Activated T-cell treated with anti-CD3 and anti-CD28 coated beads, Interleukin-2, amount 50 U/mL, for 1 hour (primary cell): ENCODE measurements at regions not wholly inside any gene's neighbourhood (a gene's known extent, or its start where the extent isn't known, plus 50 kb on each side); places are given as distances from the start of the nearest gene placed in this dataset.
"Not testable (repeated sequence)": the region's sequence is repeated elsewhere in the genome, so short reads cannot be mapped to it uniquely, and the experiment has no call there.

Experiments used
- DNase-seq: peaks from one replicate; pipeline ENCODE4 v3.0.0-alpha.2; 2020

DNA sequence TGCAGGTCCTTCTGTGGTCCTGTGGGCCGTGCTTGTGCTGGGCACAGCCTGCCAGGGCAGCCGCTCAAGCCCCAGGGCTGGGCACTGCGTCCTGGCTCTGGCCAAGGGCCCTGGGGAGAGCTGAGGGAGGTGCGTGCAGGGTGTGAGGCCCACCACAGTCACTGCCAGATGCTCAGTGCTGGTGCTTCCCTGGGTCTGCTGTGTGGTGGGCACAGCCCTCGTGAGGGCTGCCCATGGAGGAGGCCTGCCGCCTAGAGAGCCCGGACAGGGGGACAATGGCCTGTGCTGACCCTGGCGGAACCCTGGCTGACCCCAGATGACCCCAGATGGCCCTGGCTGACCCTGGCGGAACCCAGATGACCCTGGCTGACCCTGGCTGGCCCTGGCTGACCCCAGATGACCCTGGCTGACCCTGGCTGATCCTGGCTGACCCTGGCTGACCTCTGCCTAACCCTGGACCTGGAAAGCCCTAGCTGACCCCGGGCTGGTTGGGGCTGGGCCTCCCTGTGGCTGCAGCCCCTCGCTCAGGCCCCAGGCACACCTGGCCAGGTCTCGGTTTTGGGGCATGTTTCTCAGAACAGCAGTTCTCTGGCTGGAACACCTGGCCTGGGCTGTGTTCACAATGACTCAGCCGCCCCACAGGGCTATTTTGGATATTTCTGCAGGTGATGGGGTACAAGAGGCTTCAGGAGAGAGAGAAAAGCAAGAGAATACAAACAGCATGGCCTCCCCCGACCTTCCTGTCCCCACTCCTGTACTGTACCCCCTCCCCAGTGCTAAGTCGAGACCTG lies 55.4 kb downstream of the TMEM121 start:
- DNase-seq, result no peak

DNA sequence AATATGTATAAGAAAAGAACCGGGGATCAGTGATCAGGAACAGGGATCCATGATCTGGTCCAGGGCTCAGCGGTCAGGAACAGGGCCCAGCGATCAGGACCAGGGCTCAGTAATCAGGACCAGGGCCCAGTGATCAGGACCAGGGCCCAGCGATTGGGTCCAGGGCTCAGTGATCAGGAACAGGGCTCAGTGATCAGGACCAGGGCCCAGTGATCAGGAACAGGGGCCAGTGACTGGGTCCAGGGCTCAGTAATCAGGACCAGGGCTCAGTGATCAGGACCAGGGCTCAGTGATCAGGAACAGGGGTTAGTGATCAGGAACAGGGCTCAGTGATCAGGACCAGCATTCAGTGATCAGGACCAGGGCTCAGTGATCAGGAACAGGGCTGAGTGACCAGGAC lies 56.3 kb downstream of the TMEM121 start:
- DNase-seq, result no peak

DNA sequence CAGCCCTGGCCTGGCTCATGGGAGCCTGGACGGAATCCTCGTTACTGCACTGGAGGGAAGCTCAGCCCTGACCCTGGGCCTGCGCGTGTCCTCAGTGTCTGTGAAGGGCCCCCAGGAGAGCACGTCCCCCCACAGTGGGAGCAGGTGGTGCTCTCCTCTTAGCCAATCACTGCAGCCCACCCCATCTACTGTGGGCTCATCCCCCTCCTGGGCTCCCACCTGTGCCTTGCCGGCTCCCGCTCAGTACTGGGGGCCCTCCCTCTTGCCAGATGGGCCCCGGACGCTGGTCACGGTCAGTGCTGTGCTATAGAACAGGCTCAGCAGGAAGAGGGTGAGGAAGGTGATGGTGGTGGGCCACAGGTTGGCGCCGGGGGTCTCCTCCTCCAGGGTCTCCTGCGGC lies 57.5 kb downstream of the TMEM121 start:
- DNase-seq, result not testable (repeated sequence)

DNA sequence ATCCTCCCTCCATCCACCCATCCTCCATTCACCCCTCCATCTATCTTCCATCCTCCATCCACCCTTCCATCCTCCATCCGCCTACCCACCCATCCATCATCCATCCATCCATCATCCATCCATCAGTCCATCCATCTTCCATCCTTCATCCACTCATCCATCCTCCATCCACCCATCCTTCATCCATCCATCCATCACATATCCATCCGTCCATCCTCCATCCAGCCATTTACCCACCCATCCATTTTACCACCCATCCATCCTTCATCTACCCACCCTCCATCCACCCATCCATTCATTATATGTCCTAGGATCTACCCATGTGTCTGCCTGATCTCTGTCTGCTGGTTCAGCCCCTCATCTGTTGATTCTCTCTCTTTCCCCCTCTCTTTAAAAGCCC lies 58.9 kb downstream of the TMEM121 start:
- DNase-seq, result not testable (repeated sequence)

DNA sequence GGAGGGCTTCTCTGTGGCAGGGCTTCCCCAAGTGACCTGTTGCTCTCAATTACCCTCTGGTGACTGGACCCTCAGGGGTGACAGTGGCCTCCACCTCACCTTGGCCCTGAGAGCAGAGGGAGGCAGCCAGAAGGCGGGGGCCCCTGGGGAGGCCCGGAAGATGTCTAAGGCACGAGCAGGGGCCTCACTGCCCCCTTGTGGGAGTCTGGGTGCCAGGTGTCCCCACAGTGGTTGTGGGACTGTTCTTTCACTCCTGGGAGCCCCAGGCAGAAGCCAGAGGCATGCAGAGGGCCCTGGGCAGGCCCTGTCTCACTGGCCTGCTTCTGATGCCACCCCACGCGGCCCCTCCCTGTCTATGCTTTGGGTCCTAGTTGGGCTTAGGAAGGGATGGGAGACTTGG lies 59.3 kb downstream of the TMEM121 start:
- not testable (repeated sequence) for DNase-seq

DNA sequence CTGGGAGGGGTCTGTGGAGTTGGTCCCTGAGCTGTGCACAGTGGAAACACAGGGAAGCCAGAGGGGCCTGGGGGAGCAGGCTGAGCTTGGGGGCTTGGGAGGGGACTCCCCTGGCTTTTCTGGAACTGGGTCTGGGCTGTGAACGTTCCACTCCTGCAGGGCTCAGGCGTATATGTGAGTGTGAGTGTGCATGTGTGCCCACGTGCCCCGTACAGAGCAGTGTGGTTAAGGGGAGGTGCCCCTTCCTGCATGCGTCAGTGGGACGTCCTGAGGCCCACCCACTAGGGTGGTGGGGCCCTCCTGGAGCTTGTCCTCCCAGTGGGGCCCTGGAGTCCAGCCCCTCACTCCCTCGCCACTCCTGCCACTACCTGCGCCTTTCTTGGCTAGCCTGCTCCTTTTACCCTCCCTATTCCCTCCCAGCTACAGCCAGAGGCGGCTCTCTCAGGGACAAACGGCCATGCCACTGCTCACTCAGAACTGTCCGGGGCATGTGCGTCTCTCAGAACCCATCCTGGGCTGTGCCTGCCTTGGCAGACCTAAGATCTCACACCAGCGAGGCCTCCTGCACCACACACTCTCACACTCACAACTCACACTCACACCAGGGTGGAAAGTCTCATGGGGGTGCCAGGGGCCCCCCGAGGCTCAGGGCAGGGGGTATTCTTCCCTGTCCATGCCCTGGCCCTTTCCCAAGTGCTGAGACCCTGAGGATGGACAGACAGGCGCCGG lies 59.9 kb downstream of the TMEM121 start:
- DNase-seq, result not testable (repeated sequence)

DNA sequence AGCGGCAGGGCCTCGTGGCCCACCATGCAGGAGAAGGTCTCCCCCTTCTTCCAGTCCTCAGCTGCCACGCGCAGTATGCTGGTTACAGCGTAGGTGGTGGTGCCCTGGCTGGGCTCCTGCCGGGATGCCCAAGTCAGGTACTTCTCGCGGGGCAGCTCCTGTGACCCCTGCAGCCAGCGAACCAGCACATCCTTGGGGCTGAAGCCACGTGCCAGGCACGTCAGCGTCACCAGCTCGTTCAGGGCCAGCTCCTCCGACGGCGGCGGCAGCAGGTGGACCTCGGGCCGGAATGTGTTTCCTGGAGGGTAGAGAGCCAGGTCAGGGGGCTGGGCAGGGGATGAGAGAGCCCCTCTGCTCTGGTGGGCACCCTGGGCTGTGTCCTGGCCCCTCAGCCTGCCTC lies 60.7 kb downstream of the TMEM121 start:
- not testable (repeated sequence) for DNase-seq

DNA sequence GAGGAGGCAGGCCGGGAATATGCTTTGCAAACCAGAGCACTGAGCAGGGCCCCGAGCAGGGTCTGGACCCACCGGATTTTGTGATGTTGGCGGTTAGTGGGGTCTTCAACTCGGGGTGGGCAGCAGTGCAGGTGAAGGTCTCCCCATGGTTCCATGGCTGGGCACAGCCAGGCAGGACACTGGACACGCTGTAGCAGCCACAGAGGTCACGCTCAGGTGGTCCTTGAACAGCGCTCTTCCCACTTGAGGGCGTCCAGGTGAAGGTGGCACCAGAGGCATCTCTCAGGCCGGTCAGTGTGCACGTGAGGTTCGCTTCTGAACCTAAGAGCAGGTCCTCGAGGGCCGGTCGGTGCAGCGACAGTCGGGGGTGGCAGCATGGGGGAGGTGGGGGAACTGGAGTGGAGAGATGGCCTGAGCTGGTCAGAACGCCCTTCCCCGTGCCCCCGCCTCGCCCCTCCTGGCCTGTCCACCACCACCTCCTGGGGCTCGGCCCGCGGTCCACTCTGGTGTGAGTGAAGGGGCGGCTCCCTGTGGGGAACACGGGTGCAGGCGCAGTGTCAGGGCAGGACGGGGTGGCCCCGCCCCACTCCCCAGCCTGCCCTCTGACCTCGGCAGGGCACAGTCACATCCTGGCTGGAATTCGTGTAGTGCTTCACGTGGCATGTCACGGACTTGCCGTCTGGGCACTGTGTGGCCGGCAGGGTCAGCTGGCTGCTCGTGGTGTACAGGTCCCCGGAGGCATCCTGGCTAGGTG lies 61.3 kb downstream of the TMEM121 start:
- DNase-seq, result not testable (repeated sequence)

DNA sequence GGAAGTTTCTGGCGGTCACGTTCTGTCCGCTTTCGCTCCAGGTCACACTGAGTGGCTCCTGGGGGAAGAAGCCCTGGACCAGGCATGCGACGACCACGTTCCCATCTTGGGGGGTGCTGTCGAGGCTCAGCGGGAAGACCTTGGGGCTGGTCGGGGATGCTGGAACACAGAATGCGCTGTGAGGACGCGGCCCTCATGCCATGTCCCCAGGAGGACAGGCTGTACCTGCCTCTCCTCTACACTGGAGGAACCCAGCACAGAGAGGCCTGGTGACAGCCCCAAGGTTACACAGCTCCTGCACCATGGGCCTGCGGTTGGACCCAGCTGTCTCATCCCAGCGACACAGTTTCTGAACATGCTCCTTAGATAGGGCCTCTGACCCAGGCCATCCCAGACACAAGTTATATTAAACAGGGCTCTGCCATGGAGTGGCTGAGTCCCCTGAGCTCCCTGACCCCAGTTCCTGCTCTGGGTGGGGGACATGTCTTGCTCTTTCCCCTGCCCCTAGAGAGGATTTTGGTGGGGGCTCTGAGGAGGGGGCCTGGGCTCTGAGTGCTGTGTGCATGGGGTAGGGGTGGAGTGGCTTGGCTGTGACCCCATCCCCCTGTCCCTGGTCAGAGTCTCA lies 62.0 kb downstream of the TMEM121 start:
- no peak for DNase-seq

DNA sequence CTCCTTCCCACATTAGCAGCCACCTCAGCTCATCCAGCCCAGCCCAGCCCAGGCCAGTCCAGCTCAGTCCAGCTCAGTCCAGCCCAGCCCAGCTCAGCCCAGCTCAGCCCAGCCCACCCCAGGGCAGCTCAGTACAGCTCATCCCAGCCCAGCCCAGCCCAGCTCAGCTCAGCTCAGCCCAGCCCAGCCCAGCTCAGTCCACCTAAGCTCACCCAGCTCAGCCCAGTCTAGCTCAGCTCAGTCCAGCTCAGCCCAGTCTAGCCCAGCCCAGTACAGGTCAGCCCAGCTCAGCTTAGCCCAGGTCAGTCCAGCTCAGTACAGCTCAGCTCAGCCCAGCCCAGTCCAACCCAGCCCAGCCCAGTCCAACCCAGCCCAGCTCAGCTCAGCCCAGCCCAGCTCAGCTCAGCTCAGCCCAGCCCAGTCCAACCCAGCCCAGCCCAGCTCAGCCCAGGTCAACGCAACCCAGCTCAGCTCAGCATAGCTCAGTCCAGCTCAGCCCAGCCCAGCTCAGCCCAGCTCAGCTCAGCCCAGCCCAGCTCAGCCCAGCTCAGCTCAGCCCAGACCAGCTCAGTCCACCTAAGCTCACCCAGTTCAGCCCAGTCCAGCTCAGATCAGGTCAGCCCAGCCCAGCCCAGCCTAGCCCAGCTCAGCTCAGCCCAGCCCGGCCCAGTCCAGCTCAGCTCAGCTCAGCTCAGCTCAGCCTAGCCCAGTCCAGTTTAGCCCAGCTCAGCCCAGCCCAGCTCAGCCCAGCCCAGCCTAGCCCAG lies 63.0 kb downstream of the TMEM121 start:
- DNase-seq, result no peak

DNA sequence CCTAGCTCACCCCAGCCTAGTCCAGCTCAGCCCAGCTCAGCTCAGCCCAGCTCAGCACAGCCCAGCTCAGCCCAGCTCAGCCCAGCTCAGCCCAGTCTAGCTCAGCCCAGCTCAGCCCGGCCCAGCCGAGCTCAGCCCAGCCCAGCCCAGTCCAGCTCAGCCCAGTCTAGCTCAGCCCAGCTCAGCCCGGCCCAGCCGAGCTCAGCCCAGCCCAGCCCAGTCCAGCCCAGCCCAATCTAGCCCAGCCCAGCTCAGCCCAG lies 63.5 kb downstream of the TMEM121 start:
- DNase-seq, result not testable (repeated sequence)

DNA sequence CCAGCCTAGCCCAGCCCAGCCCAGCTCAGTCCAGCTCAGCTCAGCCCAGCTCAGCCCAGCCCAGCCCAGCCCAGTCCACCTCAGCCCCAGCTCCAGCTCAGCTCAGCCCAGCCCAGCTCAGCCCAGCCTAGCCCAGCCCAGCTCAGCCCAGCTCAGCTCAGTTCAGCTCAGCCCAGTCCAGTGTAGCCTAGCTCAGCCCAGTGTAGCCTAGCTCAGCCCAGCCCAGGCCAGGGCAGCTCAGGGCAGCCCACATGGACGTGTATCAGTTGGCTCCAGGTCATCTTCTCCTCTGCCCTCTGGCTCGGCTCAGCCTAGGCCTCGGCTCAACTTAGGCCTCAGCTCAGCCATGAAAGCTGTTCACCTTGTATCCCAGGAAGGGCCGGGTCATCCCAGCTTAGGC lies 64.7 kb downstream of the TMEM121 start:
- no peak for DNase-seq

DNA sequence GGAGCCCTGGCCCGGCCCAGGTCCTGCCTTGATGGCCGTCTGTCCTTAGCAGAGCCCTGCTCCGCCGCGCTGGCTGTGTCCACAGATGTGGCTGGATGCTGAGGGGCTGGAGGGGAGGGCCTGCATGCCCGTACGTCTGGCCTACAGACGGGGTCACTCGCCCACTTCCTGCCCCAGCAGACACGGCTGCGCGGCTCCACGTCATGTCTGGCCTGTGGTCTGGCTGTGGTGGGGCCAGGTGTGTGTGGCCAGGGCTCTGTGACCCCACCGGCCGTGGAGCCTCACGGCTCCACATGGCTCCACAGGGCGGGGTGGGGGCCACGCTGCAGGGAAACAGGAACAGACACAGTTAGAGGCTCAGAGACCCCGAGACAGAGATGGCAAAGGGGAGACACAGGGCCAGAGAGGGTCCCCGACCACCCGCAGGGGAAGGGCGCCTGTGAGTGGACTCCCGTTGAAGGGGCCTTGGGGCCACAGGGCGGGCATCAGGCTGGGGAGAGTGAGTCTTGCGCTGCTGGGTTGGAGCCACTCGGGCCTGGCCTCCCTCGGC lies 65.5 kb downstream of the TMEM121 start:
- not testable (repeated sequence) for DNase-seq

DNA sequence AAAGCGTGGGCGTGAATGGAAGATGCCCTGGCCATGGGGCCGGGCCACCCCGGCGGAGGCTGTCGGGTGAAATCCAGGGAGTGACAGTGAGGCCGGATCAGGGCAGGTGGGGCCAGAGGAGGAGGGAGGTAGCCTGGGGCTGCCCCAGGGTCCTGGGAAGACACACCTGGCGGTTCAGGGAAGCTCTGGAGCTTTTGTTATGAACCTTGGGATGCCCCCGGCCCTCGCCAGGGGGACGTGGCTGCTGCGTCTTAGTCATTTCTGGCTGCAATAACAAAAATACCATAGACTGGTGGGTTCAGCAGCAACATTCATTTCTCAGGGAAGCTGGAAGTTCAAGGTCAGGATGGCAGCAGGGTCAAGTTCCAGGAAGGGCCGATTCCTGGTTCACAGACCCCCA lies 66.3 kb downstream of the TMEM121 start:
- not testable (repeated sequence) for DNase-seq

DNA sequence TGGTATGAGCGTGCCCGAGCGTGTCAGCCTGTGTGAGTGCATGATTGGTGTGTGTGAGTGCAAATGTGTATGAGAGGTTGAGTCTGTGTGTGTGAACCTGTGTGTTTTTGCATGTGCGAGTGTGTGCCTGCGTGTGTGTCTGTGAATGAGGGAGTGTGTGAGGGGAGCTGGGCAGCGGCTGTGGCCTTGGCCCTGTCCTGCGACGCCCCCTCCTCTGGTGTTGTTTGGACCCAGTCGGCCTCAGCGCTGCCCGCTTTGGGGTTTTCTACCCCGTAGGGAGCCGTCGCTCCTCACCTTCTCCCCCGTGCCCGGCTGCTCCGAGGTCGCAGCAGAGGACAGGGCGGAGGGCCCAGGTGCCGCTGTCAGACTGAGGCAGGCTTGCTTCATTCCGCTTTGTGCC lies 69.0 kb downstream of the TMEM121 start:
- not testable (repeated sequence) for DNase-seq

DNA sequence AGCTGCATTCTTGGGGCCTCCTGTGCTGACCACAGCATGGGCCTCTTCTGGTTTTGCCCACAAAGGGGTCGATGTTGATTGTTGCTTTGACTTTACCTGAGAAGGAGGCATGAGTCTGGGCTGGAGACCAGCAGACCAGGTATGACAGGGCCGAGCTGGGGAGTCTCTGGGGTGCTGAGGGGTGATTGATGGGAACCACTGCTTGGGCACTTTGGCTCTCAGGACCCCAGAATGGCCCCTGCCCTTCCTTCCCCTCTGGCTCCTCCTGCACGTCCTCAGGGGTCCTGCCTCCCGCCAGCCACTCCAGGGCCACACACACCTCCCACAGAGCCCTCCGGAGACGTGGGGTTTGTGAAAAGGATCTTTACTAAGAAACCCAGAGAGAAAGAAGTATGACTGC lies 70.0 kb downstream of the TMEM121 start:
- not testable (repeated sequence) for DNase-seq

DNA sequence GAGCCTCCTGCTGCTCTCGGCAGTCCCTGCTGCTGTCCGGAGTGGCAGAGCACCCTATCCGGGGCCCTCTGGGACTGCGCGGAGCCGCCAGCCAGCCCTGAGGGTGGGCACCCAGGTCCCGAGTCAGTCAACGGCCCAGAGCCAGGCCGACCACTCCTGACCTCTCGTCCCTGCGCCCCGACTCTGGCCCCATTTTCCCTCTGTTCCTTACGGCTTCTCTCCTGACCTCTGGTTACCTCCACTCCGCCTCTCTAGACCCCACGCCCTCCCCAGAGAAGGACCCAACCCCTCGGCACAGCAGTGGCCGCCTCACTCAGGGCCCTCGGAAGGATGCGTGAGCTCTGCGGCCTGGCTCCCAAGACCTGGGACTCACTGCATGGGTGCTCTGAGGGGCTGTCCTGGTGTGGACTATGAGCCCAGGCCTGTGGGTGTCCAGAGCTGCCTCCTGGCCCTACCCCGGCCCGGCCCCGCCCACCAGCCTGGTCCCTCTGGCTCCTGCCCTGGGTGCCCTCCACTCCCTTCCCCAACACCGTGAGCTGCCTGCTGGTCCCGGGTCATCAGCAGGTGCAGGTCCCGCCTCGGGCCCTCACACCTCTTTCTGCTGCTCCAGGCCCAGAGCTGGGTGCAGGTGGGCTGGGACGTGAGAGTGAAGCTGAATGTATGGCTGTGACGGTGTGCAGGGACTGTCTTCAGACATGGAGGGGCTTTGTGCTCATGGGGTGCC lies 71.8 kb downstream of the TMEM121 start:
- DNase-seq, result not testable (repeated sequence)

DNA sequence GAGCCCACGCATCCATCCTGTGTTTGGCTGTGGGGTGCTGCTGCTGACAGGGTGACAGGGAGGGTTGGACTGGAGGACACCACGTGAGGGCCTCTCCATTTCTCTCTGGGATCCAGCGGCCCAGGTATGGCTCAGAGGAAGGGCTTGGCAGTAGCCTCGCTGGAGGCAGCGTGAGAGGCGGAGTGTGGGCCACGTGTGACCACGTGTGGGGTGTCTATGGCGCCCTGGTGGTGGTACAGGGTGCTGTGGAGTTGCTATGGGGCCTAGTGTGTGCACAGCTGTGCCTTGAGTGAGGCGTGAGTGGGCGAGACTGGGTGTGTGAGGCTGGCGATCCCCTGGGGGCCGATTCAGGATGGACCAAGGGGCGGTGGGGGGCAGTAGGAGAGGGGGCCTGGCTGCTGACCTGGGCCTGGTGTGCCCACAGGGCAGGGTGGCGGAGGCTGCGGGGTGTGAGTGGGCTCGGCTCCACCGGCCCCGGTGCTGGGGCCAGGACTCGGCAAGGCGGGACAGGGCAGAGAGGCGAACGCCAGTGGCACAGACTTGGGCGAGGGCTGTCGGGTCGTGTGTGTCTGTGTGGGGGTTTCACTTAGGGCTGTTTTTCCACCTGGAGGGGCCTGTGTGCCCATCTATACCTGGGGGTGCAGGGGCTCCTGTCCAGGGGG lies 72.7 kb downstream of the TMEM121 start:
- DNase-seq, result not testable (repeated sequence)

DNA sequence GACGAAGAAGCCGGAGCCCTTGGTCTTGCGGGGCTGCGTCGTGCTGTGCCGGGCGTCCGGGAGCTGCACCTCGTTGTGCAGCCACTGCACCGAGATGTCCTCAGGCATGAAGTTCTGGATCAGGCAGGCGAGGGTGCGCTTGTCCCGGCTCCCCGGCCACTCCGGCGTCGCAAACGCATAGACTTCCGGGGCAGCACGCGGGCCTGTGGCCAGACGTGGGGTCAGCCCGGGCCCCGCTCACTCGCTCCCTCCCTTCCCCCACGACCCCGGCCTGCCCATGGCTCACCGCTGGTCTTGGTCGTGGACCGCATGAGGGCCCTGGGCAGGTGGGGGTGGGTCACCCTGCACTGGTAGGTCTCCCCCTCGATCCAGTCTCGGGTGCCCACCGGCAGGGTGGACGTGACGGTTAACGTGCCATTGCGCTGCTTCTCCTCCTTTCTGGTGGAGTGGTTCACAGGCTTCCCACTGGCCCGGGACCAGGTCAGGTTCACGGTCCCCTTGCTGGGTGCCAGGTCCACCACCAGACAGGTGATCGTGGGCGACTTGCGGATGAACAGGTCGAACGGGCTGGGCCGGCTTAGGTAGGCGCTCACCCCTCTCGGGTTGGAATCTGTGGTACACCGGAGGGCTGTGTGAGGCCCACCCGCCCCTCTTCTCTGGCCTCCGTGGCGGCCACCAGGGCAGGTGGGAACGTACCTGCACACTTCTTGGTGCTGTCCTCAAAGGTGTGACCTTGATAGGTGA lies 74.0 kb downstream of the TMEM121 start:
- DNase-seq, result not testable (repeated sequence)

DNA sequence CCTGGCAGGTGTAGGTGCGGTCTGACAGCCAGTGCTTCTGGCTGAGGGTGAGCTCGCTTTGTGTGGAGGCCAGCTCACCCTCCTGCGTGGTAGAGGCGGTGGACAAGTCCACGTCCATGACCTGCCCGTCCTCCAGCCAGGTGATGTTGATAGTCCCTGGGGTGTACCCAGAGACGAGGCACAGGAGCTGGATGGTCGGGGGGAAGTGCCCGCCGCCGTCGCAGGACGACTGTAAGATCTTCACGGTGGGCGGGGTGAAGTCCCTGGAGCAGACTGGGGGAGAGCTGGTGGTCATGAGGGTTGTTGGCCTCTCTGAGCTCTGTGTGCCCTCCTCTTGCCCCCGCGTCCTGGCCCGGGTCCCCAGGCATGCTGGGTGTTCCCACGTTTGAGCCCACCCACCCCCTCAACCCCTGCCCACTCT lies 74.6 kb downstream of the TMEM121 start:
- DNase-seq, result no peak
